BLaER1 (cell line): ENCODE measurements at regions not wholly inside any gene's neighbourhood (a gene's known extent, or its start where the extent isn't known, plus 50 kb on each side); places are given as distances from the start of the nearest gene placed in this dataset.

Experiments
- H3K27ac ChIP-seq: shearing (Covaris generic); formaldehyde crosslinking; 2 replicates; pipeline ENCODE4 v1.8.1; 2022
- H3K27me3 ChIP-seq: shearing (Covaris generic); formaldehyde crosslinking; 2 replicates; pipeline ENCODE4 v1.8.1; 2022
- H3K36me3 ChIP-seq: shearing (Covaris generic); formaldehyde crosslinking; 2 replicates; pipeline ENCODE4 v1.8.1; 2022
- H3K4me1 ChIP-seq: shearing (Covaris generic); formaldehyde crosslinking; 2 replicates; pipeline ENCODE4 v1.8.1; 2022
- H3K4me2 ChIP-seq: shearing (Covaris generic); formaldehyde crosslinking; 2 replicates; pipeline ENCODE4 v1.8.1; 2022
- H3K4me3 ChIP-seq: shearing (Covaris generic); formaldehyde crosslinking; 2 replicates; pipeline ENCODE4 v1.8.1; 2022
- H3K9ac ChIP-seq: shearing (Covaris generic); formaldehyde crosslinking; 2 replicates; pipeline ENCODE4 v1.8.1; 2022
- H3K9me3 ChIP-seq: shearing (Covaris generic); formaldehyde crosslinking; 2 replicates; pipeline ENCODE4 v1.8.1; 2022
- H4K20me1 ChIP-seq: shearing (Covaris generic); formaldehyde crosslinking; 2 replicates; pipeline ENCODE4 v1.8.1; 2022
- Cebpa-rat ChIP-seq: shearing (Covaris generic); IDR thresholded peaks from 2 replicates; pipeline ENCODE4 v1.8.1; 2022

DNA sequence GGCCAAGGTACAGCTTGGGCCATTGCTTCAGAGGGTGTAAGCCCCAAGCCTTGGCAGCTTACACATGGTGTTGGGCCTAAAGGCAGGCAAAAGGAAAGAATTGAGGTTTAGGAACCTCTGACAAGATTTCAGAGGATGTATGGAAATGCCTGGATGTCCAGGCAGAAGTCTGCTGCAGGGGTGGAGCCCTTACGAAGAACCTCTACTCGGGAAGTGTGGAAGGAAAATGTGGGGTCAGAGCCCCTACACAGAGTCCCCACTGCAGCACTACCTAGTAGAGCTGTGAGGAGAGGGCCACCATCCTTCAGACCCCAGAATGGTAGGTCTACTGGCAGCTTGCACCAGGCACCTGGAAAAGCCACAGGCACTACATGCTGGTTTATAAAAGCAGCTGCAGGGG is 124.2 kb downstream of the RPIA start:
- no peak for TF ChIP-seq Cebpa-rat
- no peaks in the 10 kb centered on the region for H3K36me3 ChIP-seq
- H3K4me3 ChIP-seq: no peak overlapping the region
- H3K27me3 ChIP-seq: no peaks in the 10 kb centered on the region
- no peaks in the 10 kb centered on the region for H4K20me1 ChIP-seq
- H3K4me2 ChIP-seq: no peak overlapping the region
- no peak overlapping the region for H3K27ac ChIP-seq
- no peaks in the 10 kb centered on the region for H3K4me1 ChIP-seq
- peaks cover 58% of the 10 kb centered on the region for H3K9me3 ChIP-seq
- no peak overlapping the region for H3K9ac ChIP-seq

DNA sequence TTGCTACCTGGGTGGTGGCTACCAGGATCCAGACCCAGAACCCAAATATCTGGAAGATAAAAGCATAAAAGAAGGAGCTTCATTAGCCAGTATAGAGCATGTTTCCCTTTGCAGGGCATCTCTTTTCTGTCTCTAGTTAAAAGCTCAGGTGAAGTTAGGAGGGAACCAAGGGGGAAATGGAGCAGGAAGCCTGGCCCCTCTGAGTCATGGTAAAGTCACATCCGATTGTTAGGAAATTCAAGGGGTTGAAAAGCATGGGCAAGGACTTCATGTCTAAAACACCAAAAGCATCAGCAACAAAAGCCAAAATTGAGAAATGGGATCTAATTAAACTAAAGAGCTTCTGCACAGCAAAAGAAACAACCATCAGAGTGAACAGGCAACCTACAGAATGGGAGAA is 126.9 kb downstream of the RPIA start:
- Histone ChIP-seq H3K4me1 (no peaks in the 10 kb centered on the region), H3K9me3 (peaks cover 49% of the 10 kb centered on the region), H3K27me3 (no peaks in the 10 kb centered on the region), H4K20me1 (no peaks in the 10 kb centered on the region), H3K4me3 (no peak overlapping the region), H3K36me3 (no peaks in the 10 kb centered on the region), H3K4me2 (no peak overlapping the region), H3K27ac (no peak overlapping the region), H3K9ac (no peak overlapping the region)
- no peak for TF ChIP-seq Cebpa-rat

DNA sequence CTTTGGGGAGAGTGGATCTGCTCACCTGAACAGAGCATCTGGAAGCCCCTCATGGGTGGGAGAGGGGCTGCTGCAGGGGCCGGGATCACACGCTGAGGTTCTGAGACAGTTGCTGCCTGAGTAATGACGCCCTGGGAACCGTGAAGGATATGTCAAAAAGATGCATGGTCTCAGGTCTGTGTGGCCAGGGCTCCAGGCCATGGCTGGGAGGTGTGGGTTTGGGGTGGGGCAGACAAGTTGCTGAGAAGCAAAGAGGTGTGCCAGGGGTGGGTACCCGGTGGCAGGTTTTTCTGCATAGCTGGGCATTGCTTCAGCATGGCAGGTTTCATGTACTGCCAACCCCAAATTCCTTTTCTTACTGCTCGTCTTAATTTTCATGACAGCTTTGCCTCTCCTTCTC is 133.5 kb downstream of the RPIA start:
- Histone ChIP-seq H4K20me1 (no peaks in the 10 kb centered on the region), H3K36me3 (no peaks in the 10 kb centered on the region), H3K4me2 (no peak overlapping the region), H3K27me3 (peaks cover 21% of the 10 kb centered on the region), H3K27ac (no peak overlapping the region), H3K4me1 (peaks cover 20% of the 10 kb centered on the region), H3K9me3 (no peaks in the 10 kb centered on the region), H3K4me3 (no peak overlapping the region), H3K9ac (no peak overlapping the region)
- TF ChIP-seq Cebpa-rat: no peak

DNA sequence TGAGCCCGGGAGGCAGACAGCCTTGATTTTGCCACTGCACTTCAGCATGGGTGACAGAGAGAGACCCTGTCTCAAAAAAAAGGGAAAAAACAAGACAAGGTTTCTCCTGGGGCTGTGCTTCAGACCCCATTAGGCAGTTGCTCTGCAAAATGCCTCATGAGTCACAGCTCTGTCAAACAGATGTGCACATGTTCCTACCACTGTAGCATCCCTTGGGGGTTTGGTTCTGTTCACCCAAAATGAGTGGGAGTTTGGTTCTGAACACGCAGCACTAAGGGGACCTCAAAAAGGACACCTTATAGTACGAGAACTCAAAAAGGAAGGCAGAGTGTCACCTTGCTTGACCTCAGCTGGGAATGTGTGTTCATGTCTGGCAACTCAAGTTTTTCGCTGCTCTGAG is 134.9 kb downstream of the RPIA start:
- Histone ChIP-seq H3K4me3 (no peak overlapping the region), H3K36me3 (no peaks in the 10 kb centered on the region), H4K20me1 (no peaks in the 10 kb centered on the region), H3K9me3 (no peaks in the 10 kb centered on the region), H3K27me3 (peaks cover 24% of the 10 kb centered on the region), H3K27ac (no peak overlapping the region), H3K4me1 (peaks cover 25% of the 10 kb centered on the region), H3K9ac (no peak overlapping the region), H3K4me2 (peak overlapping the region; percentile 29; the same call in 1 of the 2 replicates)
- no peak for TF ChIP-seq Cebpa-rat

DNA sequence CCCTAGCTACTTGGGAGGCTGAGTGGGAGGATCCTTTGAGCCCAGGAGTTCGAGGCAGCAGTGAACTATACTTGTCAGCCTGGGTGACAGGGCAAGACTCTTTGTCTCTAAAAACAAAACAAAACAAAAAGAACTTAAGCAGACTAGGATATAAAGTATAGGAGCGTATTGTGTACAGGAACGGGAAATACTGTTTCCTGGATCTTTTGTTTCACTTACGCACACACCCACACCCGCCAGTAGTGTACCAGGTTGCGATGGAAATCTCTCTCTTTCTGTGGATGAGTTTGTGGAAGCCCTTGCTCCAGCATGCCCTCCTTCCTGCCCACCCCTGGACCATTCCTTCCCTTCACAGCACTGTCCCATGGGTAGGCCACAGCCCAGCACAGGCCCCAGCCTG is 136.3 kb downstream of the RPIA start:
- no peaks in the 10 kb centered on the region for H3K36me3 ChIP-seq
- no peak overlapping the region for H3K9ac ChIP-seq
- no peaks in the 10 kb centered on the region for H4K20me1 ChIP-seq
- peak overlapping the region; percentile 60; the same call in 1 of the 2 replicates for H3K4me2 ChIP-seq
- no peaks in the 10 kb centered on the region for H3K9me3 ChIP-seq
- peaks cover 24% of the 10 kb centered on the region for H3K27me3 ChIP-seq
- no peak for TF ChIP-seq Cebpa-rat
- no peak overlapping the region for H3K27ac ChIP-seq
- peaks cover 38% of the 10 kb centered on the region for H3K4me1 ChIP-seq
- no peak overlapping the region for H3K4me3 ChIP-seq

DNA sequence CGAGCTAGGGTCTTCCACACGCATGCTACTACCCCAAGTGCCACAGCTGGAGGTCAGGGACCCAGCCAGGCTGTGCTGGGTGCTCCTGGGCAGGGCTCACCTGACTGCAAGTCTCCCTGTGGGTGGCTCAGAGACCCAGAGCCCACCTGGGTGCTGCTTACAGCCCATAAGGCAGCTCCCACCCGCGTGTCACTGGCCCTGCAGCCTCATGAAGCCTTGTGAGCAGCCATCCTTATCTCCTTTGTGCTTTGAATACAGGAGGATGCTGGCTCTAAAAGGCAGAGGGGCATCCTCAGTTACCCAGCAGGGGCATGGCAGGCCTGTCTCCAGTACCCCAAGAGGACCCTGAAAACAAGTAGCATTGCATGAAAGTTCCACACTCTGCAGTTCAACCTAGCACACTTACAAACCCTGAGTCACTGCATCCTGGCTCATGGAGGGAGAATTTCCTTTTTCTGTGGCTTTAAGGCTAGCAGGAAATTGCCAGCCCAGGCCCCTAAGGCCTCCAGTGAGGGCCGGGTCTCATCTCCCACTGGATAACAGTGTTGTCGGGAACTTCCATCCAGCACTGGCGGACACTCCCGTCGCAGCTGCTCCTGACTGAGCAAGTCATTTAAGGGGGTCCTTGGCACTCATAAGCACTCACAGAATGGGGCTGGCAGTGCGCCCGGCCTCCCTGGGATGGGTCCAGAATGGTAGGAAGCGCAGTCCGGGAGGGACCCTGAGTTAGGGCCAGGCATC is 137.1 kb downstream of the RPIA start:
- Histone ChIP-seq H3K9me3 (no peaks in the 10 kb centered on the region), H3K9ac (no peak overlapping the region), H3K4me2 (peak overlapping the region; percentile 60), H3K4me3 (no peak overlapping the region), H3K27ac (no peak overlapping the region), H3K36me3 (no peaks in the 10 kb centered on the region), H4K20me1 (no peaks in the 10 kb centered on the region), H3K27me3 (peaks cover 24% of the 10 kb centered on the region), H3K4me1 (peaks cover 38% of the 10 kb centered on the region)
- TF ChIP-seq Cebpa-rat: no peak

DNA sequence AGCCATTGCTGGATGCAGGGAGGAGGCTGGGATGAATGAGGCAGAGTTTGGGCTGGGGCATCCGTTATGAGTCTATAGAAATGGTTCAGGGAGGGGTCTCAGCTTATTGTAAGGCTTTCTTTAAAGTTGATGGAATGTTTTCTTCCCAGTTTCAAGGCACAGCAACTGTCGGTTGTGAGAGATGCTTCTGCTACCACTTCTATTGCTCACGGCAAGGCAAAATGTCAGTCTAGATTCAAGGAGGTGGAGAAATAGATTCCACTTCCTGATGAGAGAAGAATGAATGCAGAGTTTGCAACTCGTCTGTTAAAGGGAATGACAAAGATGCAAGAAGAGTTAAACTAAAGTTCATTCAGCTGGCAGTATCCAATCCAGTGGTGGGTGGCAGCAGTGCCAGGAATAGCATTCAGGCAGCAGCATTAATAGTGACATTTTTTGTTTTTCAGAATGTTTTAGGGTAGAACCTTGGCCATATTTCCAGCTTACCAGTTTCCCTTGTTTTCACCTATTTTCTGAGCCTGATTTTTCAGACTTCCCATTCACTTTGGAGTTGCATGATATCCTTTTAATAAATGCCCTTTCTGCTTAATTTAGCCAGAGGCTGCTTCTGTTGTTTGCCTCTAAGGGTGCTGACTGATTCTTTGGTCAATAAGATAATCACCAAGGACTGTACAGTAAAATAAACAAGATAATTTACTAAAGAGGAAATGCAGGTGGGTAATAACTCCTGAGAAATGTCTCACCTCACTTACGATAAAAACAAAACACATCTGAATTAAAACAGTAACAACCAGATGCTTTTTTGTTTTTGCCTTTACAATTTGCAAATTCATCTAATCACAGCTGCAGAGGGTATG is 138.4 kb downstream of the RPIA start:
- Histone ChIP-seq H3K27me3 (peaks cover 24% of the 10 kb centered on the region), H3K36me3 (no peaks in the 10 kb centered on the region), H3K9ac (no peak overlapping the region), H3K4me1 (peaks cover 38% of the 10 kb centered on the region), H3K4me2 (no peak overlapping the region), H3K27ac (no peak overlapping the region), H3K4me3 (no peak overlapping the region), H4K20me1 (no peaks in the 10 kb centered on the region), H3K9me3 (no peaks in the 10 kb centered on the region)
- TF ChIP-seq Cebpa-rat: no peak

DNA sequence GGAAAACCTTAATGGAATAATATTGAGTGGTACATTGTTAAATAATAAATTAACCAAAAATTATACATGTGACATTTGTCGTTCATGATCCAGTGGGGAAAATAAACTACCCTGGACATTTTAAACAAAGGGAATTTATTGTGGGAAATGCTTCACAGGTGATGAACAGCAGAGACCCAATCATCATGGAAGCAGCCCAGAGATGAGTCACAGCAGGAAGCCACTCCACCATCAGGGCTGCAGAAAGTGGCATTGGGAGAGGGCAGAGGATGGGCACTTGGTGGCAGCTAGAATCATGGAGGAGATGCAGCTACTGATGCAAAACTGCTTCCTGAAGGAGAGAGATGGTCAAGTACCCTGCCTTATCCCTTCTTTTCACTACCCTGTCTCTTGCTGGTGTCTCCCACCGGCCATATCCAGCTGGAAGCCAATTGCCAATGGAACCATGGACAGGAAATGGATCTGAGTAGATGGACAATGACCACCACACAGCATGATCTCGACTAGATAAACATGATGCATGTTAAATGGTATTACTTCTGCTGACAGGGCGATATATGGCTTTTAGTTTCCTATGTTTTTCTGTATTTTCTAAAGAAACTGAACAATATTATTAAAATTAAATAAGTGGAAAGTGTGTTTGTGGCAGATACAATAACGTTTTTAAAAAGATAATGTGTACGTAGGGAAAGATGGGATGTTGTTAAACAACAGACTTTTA is 139.8 kb downstream of the RPIA start:
- no peaks in the 10 kb centered on the region for H3K9me3 ChIP-seq
- peaks cover 24% of the 10 kb centered on the region for H3K27me3 ChIP-seq
- no peaks in the 10 kb centered on the region for H3K36me3 ChIP-seq
- no peak overlapping the region for H3K4me3 ChIP-seq
- no peak overlapping the region for H3K27ac ChIP-seq
- H4K20me1 ChIP-seq: no peaks in the 10 kb centered on the region
- TF ChIP-seq Cebpa-rat: no peak
- no peak overlapping the region for H3K4me2 ChIP-seq
- no peak overlapping the region for H3K9ac ChIP-seq
- peaks cover 35% of the 10 kb centered on the region for H3K4me1 ChIP-seq

DNA sequence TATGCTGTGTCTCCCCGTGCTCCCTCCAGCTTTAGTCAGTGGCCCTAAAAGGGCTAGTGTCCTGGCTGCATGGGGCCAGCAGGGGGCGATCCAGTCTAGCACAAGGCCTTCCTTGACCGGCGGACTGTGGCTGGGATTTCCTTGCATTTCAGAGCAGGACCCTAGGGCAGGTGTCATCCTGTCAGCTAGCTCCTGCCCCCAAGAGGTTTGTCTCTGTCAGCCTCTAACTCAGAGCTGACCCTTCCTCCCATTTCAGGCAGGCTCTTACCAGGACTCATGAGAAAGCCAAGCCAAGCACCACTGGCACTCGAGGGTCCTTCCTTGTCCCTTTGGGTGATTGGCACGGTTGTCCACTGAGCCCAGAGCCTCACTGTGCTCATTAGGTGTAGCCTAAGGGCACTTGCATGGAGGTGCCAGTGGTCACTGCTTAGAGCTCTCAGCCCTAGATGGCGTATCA is 140.3 kb downstream of the RPIA start:
- Histone ChIP-seq H3K36me3 (no peaks in the 10 kb centered on the region), H3K27ac (no peak overlapping the region), H3K9ac (no peak overlapping the region)

More for the DNA sequence above, 140.3 kb downstream of the RPIA start:
- H3K9me3 ChIP-seq: no peaks in the 10 kb centered on the region
- TF ChIP-seq Cebpa-rat: no peak
- H3K4me1 ChIP-seq: peaks cover 30% of the 10 kb centered on the region
- H4K20me1 ChIP-seq: no peaks in the 10 kb centered on the region
- no peak overlapping the region for H3K4me3 ChIP-seq
- H3K4me2 ChIP-seq: peak overlapping the region; percentile 21
- H3K27me3 ChIP-seq: peaks cover 24% of the 10 kb centered on the region
